ENCODE measurements at regions not wholly inside any gene's neighbourhood (a gene's known extent, or its start where the extent isn't known, plus 50 kb on each side); places are given as distances from the start of the nearest gene placed in this dataset.

GRCh38 chr10:47243356-47243755 is 56.6 kb upstream of the GDF10 start:
- H3K79me2 ChIP-seq (ENCODE audit: insufficient read depth, low read length), result no peaks in the 10 kb centered on the region
- no peaks in the 10 kb centered on the region for H3K9me2 ChIP-seq (ENCODE audit: low read depth, low read length)
- peaks cover 4% of the 10 kb centered on the region; the same call in 1 of the 2 replicates for H3K27me3 ChIP-seq (ENCODE audit: insufficient read depth, low read length)
- no peak for TF ChIP-seq EZH2 (IDR thresholded peaks at IDR 0.05; ENCODE audit: borderline replicate concordance, low read length)
- TF ChIP-seq, protein P1, sequence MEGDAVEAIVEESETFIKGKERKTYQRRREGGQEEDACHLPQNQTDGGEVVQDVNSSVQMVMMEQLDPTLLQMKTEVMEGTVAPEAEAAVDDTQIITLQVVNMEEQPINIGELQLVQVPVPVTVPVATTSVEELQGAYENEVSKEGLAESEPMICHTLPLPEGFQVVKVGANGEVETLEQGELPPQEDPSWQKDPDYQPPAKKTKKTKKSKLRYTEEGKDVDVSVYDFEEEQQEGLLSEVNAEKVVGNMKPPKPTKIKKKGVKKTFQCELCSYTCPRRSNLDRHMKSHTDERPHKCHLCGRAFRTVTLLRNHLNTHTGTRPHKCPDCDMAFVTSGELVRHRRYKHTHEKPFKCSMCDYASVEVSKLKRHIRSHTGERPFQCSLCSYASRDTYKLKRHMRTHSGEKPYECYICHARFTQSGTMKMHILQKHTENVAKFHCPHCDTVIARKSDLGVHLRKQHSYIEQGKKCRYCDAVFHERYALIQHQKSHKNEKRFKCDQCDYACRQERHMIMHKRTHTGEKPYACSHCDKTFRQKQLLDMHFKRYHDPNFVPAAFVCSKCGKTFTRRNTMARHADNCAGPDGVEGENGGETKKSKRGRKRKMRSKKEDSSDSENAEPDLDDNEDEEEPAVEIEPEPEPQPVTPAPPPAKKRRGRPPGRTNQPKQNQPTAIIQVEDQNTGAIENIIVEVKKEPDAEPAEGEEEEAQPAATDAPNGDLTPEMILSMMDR (IDR thresholded peaks at IDR 0.05; ENCODE audit: low read length), result no peak
- no peak overlapping the region for H3K4me2 ChIP-seq (ENCODE audit: low read length)
- H3K9ac ChIP-seq (ENCODE audit: low read length), result no peak overlapping the region
- H3K4me3 ChIP-seq (ENCODE audit: low read depth, low read length, poor library complexity, severe bottlenecking), result no peak overlapping the region
- H3K36me3 ChIP-seq (ENCODE audit: insufficient read depth, low read length), result no peaks in the 10 kb centered on the region
- H3F3A ChIP-seq (ENCODE audit: insufficient read depth, low read length), result no peaks in the 10 kb centered on the region
- no peak overlapping the region for H2AFZ ChIP-seq (ENCODE audit: low read length)
- no peaks in the 10 kb centered on the region for H3K9me3 ChIP-seq (ENCODE audit: low read length)
- no peaks in the 10 kb centered on the region for H3K4me1 ChIP-seq (ENCODE audit: insufficient read depth, low read length, severe bottlenecking)
- H4K20me1 ChIP-seq (ENCODE audit: insufficient read depth, low read length), result no peaks in the 10 kb centered on the region
- H3K27ac ChIP-seq (ENCODE audit: low read depth, low read length, poor library complexity, severe bottlenecking), result no peak overlapping the region

GRCh38 chr10:47243791-47244190 is 56.2 kb upstream of the GDF10 start:
- H3K79me2 ChIP-seq (ENCODE audit: insufficient read depth, low read length), result no peaks in the 10 kb centered on the region
- no peaks in the 10 kb centered on the region for H3F3A ChIP-seq (ENCODE audit: insufficient read depth, low read length)
- no peak overlapping the region for H3K27ac ChIP-seq (ENCODE audit: low read depth, low read length, poor library complexity, severe bottlenecking)
- no peak overlapping the region for H3K4me2 ChIP-seq (ENCODE audit: low read length)
- H3K4me3 ChIP-seq (ENCODE audit: low read depth, low read length, poor library complexity, severe bottlenecking), result no peak overlapping the region
- no peaks in the 10 kb centered on the region for H4K20me1 ChIP-seq (ENCODE audit: insufficient read depth, low read length)
- H3K27me3 ChIP-seq (ENCODE audit: insufficient read depth, low read length), result peaks cover 4% of the 10 kb centered on the region; the same call in 1 of the 2 replicates
- no peaks in the 10 kb centered on the region for H3K9me2 ChIP-seq (ENCODE audit: low read depth, low read length)
- H3K36me3 ChIP-seq (ENCODE audit: insufficient read depth, low read length), result no peaks in the 10 kb centered on the region
- H2AFZ ChIP-seq (ENCODE audit: low read length), result no peak overlapping the region
- H3K9me3 ChIP-seq (ENCODE audit: low read length), result no peaks in the 10 kb centered on the region
- no peaks in the 10 kb centered on the region for H3K4me1 ChIP-seq (ENCODE audit: insufficient read depth, low read length, severe bottlenecking)
- no peak overlapping the region for H3K9ac ChIP-seq (ENCODE audit: low read length)
- TF ChIP-seq, protein P1 (IDR thresholded peaks at IDR 0.05; ENCODE audit: low read length), result no peak
- no peak for TF ChIP-seq EZH2 (IDR thresholded peaks at IDR 0.05; ENCODE audit: borderline replicate concordance, low read length)

DNA sequence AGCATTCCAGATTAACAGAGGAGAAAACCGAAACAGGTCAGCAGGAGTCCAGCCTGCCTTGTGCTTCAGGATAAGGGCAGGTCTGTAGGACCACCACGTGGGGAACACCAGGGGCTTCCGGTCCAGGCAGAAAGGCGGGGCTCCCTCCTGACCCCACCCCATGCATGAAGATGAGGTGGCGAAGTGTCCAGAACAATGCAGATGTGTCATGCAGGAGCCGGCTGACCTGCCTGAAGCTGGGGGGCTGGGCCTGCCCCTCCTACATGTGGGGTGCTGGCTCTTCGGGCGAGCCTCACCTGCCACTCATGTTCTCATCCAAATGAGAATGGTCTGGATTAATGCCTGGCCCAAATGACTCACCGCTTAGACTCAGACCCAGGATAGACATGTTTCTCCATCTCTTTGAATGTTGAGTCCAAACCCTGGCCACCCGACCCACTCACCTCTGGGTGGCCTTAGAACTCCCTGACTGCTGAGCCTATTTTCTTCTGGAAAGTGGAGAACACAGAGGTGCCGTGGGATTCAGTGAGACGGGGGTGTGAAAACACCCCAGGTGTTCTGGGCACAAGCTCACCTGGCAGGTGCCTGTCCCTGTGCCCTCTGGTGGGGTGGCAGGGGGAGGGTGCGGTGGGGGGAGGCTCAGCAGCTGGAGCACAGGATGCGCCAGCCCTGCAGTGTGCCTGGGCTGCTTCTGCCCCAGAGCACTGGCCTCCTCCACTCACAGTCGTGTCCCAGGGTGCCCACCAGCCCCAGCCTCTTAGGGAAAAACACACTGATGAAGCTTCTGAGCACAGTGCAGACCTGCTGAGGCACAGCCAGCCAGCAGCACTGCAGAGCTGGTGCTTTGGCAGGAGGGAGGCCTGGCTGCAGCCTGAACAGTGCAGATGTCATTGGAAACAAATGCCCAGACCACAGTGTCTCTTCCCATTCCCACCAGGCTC is 55.2 kb upstream of the GDF10 start:
- H3K27me3 ChIP-seq (ENCODE audit: insufficient read depth, low read length), result no peaks in the 10 kb centered on the region
- H3K4me1 ChIP-seq (ENCODE audit: insufficient read depth, low read length, severe bottlenecking), result no peaks in the 10 kb centered on the region

More for the DNA sequence above, 55.2 kb upstream of the GDF10 start:
- Histone ChIP-seq H3K9ac (ENCODE audit: low read length) (no peak overlapping the region), H2AFZ (ENCODE audit: low read length) (no peak overlapping the region), H3K9me3 (ENCODE audit: low read length) (no peaks in the 10 kb centered on the region), H3K4me2 (ENCODE audit: low read length) (no peak overlapping the region), H3K79me2 (ENCODE audit: insufficient read depth, low read length) (no peaks in the 10 kb centered on the region), H4K20me1 (ENCODE audit: insufficient read depth, low read length) (no peaks in the 10 kb centered on the region), H3K27ac (ENCODE audit: low read depth, low read length, poor library complexity, severe bottlenecking) (no peak overlapping the region), H3K9me2 (ENCODE audit: low read depth, low read length) (no peaks in the 10 kb centered on the region), H3K4me3 (ENCODE audit: low read depth, low read length, poor library complexity, severe bottlenecking) (no peak overlapping the region), H3F3A (ENCODE audit: insufficient read depth, low read length) (no peaks in the 10 kb centered on the region), H3K36me3 (ENCODE audit: insufficient read depth, low read length) (no peaks in the 10 kb centered on the region)
- TF ChIP-seq, protein P1 (IDR thresholded peaks at IDR 0.05; ENCODE audit: low read length), result no peak
- TF ChIP-seq EZH2 (IDR thresholded peaks at IDR 0.05; ENCODE audit: borderline replicate concordance, low read length), result no peak
